ENCODE measurements at regions not wholly inside any gene's neighbourhood (a gene's known extent, or its start where the extent isn't known, plus 50 kb on each side); places are given as distances from the start of the nearest gene placed in this dataset.

DNA sequence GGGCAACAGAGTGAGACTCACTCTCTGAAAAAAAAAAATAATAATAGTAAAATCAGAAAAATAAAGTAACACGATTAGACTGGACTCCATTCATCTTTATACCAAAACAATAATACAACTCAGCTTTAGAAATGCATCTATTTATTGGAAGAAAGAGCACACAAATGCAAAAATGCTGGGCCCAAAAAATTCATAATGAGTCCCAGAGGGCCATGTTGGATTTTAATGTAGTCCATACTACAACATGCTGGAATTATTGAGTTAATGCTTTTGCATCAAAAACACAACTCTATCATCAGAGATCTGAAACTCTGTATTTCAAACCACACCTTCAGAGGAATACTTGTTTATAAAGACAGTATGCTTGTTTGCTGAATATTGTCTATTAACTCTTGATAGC lies 1614.7 kb downstream of the STIM2 start:
- TF ChIP-seq, protein P1, sequence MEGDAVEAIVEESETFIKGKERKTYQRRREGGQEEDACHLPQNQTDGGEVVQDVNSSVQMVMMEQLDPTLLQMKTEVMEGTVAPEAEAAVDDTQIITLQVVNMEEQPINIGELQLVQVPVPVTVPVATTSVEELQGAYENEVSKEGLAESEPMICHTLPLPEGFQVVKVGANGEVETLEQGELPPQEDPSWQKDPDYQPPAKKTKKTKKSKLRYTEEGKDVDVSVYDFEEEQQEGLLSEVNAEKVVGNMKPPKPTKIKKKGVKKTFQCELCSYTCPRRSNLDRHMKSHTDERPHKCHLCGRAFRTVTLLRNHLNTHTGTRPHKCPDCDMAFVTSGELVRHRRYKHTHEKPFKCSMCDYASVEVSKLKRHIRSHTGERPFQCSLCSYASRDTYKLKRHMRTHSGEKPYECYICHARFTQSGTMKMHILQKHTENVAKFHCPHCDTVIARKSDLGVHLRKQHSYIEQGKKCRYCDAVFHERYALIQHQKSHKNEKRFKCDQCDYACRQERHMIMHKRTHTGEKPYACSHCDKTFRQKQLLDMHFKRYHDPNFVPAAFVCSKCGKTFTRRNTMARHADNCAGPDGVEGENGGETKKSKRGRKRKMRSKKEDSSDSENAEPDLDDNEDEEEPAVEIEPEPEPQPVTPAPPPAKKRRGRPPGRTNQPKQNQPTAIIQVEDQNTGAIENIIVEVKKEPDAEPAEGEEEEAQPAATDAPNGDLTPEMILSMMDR (IDR thresholded peaks at IDR 0.05), result no peak

DNA sequence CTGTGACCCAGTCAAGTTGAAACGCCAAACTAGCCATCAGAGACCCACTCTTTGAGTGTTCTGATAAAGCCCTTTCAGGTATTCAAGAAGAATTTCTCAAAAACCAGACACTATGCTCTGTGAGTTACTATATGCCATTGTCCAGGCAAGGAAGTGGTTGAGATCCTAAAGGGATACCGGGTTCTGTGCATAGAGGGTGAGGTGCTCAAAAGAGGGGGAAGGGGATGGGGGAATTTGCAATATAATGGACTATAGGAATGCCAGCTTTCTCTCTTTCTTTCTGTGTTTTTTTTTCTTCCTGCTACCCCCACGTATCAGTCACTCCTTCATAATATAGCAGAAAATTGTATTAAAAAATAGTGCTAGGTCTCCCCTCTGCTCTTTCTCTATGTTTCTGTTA lies 1619.0 kb downstream of the STIM2 start:
- TF ChIP-seq, protein P1 (IDR thresholded peaks at IDR 0.05), result no peak

DNA sequence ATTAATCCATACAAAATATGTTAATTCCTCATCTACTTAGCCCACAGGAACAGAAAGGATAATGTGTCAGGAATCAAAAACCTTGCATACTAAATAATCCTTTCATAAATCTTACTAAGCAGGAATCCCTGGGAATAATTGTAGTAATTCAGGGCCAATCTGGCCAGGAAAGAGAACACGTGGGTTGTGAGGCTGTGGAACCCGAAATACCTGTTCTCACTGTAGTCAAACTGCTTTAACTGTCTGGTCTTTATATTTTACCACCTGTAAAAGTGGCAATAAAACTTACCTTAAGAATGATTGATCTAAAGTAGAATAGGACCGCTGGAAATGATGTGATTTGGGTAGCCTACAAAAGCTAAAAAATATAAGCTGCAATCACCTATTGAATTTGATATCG lies 1620.9 kb downstream of the STIM2 start:
- TF ChIP-seq, protein P1 (IDR thresholded peaks at IDR 0.05), result no peak

DNA sequence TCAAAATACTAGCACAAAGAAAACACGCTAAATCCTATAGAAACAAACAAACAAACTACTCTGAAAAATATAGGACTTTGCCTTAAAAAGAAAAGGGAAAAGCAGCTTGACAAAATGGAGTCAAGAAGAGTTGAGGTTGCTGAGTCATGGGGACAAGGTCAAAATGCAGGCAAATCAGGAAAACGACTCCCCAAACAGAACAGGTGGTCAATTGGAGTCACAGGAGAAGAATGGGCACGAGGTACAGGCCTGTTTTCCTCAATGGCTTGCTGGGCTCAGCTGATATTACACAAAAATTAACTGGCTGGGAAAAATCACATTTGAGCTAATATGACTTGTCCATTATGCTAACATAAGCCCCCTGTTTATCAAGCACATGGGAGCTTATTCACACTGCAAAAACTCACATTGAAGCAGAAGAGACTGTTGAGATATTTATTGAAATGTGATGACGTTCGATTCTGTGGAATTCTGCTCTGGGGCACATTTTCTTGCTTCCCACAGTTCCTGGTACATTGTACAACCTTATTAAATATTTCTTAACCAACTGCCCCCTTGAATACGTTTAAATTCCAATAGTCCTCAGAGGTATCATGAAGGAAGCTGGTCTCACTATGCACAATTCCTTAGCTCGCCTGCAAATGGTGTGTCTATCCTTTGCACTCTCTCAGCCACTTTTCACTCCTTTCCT lies 1622.1 kb downstream of the STIM2 start:
- TF ChIP-seq, protein P1 (IDR thresholded peaks at IDR 0.05), result no peak

DNA sequence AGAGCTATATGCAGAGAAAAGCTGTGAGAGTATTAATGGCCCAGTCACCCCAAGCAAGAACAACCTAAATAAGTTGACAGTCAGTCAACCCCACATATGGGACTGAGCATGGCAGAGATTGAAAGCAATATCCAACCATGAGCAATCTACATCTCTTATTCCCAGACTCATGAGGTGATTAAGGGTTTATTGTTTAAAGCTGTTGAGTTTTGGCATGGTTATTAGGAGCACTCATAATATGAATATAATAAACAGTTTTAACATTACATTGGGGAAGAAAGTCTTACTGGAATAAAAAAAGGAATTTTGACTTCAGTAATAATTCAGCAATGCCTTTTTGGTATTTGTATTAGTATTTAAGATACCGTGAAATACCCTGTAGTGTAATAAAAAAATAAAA lies 1627.4 kb downstream of the STIM2 start:
- TF ChIP-seq, protein P1 (IDR thresholded peaks at IDR 0.05), result no peak

DNA sequence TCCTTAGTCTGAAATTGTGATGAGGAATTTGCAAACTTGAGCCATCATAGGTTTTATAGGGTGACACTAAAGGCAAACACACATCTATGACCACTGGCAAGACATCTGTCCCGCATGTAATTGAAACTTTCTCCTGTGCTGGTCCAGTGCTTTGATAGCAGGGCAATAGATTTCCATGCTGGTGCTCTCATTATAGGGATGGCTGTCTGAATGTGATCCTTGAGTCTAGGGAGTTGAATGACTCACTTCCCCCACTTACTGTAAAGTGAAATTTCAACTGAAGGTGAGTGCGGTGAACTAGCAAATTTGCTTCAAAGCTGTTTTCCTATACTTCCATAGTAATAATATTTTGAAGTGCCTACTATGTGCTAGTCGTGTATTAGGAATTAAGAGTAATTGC lies 1630.0 kb downstream of the STIM2 start:
- TF ChIP-seq, protein P1 (IDR thresholded peaks at IDR 0.05), result no peak

DNA sequence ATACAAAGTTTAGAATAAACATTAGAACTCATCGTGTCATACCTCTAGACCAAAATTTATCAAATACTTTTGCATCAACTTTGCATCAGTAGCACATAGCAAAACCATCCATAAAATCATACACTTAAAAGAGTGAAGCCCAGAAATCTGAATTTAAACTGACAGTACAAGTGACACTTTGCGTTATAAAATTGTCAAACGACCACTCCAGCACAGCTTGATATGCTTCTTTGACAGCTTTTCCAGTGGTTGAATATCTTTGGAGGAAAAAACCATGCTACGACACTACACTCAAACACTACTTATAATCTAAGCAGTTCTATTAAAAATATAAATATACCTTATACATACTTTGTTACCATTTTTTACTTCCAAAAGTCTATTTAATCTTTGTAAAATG lies 1644.4 kb downstream of the STIM2 start:
- TF ChIP-seq, protein P1 (IDR thresholded peaks at IDR 0.05), result no peak

DNA sequence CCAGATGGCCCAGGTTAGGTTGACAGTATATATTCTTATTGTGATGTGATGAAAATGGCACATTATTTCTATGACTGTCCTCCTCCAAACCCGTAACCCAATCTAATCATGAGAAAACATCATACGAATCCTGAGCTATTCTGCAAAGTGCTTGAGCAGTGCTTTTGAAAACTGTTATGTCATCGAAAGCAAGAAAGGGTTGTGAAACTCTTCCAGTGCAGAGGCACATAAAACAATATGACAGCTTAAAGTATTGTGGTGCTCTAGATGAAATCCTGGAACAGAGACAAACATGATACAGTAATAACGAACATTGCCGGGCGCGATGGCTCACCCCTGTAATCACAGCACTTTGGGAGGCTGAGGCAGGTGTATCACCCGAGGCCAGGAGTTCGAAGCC lies 1648.0 kb downstream of the STIM2 start:
- TF ChIP-seq, protein P1 (IDR thresholded peaks at IDR 0.05), result no peak
